SKM-1 treated with dmso at 0.1 percent for 144 hours (cell line): ENCODE measurements at regions not wholly inside any gene's neighbourhood (a gene's known extent, or its start where the extent isn't known, plus 50 kb on each side); places are given as distances from the start of the nearest gene placed in this dataset.
A peak's percentile ranks its signal among the peaks of the same experiment; 100 is the strongest.

Experiments
- DNase-seq: peaks from one replicate; lab custom pipeline; 2025; ENCODE audit not compliant: unreplicated experiment; lab: John Stamatoyannopoulos, UW

GRCh38 chr13:62084728-62085127 lies 669.1 kb upstream of the PCDH20 start:
- DNase-seq = no peak

- DNase-seq = no peak
Measured at GRCh38 chr13:62067821-62068220, 652.2 kb upstream of the PCDH20 start.

GRCh38 chr13:62065016-62065415 lies 649.4 kb upstream of the PCDH20 start:
- DNase-seq = no peak

DNA sequence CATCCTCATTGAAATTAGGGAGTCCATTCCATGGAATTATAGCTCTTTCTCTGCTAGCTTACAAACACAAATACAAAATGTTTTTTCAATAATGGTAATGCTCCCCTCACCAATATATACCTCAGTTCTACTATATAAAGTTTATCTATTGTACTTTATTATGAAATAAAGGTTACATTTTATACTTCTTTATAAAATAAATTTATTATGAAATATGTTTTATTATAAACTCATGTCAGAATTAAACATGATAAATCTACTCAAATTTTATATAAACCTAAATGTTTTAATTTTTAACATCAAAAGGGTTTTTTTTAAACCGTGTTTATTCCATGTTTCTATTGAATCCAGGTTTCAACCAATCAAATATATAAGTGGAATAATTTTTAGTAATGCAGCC lies 646.1 kb upstream of the PCDH20 start:
- no peak for DNase-seq

DNA sequence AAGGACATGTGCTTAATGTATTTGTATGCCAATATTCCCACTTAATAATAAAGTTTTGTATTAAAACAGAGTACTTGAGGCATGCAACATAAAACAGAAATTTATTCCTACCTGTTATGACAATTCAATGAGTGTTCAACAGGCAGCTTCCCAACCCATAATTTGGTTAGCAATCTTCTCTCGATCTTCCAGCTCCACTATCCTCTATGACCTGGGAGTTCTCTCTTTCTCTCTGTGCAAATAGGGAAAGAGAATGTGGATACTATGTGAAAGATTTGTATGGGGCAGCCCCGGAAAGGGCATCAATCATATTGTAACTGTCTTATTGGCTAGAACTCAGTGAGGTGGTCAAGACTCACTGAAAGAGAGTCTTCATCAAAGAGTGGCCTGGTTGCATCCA lies 644.9 kb upstream of the PCDH20 start:
- DNase-seq = no peak

- DNase-seq = no peak
Measured at GRCh38 chr13:62057286-62057685, 641.6 kb upstream of the PCDH20 start.

- DNase-seq = no peak
Measured at GRCh38 chr13:62049992-62050391, 634.3 kb upstream of the PCDH20 start.

DNA sequence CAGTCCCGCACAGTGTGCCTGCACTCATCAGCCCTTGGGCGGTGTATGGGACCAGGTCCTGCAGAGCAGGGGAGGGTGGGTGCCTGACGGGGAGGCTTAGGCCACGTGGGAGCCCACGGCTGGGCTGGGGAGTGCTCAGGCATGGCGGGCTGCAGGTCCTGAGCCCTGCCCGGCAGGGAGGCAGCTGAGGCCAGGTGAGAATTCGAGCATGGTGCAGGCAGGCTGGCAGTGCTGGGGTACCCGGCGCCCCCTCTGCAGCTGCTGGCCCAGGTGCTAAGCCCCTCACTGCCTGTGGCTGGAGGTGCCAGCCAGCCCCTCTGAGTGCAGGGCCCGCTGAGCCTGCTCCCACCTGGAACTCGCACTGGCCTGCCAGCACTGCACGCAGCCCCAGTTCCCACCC lies 630.9 kb upstream of the PCDH20 start:
- no peak for DNase-seq

- DNase-seq = no peak
Measured at GRCh38 chr13:62043600-62043999, 628.0 kb upstream of the PCDH20 start.

DNA sequence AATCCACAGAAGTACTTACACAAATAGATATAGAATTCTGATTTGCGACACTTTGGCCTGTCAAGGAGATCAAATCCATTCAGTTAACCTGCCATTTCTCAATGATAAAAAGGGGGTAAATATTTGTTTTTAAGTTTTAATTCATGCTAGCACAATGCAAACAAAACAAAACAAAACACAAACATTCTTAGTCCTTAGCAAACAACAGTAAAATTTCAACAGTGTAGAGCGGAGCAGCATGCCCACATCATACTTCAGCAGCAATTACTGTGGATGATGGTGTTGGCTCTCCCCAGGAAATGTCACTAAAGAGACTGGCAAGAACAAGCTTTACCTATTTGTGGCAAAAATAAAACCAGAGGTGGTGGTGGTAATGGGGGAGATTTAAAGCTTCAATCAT lies 625.2 kb upstream of the PCDH20 start:
- no peak for DNase-seq

DNA sequence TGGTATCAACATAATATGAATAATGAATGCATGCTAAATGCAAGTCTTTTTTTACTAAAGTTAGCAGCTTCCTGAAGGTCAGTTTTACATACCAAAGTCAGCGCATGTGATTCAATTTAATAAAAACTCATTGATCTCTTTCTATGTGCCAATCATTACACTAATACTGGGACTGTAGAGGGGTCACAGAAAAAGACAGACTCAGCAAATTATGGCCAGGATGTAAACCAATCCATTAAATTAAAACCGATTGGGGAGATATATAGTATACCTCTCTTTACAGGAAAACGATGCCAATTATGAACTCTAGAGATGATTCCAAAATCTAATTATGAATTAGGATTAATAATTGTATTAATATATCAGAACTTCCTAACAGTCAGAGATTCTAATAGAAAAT lies 624.4 kb upstream of the PCDH20 start:
- DNase-seq = no peak

GRCh38 chr13:62038214-62038613 lies 622.6 kb upstream of the PCDH20 start:
- peak; percentile 36 for DNase-seq

- DNase-seq = no peak
Measured at GRCh38 chr13:62035981-62036380, 620.3 kb upstream of the PCDH20 start.

DNA sequence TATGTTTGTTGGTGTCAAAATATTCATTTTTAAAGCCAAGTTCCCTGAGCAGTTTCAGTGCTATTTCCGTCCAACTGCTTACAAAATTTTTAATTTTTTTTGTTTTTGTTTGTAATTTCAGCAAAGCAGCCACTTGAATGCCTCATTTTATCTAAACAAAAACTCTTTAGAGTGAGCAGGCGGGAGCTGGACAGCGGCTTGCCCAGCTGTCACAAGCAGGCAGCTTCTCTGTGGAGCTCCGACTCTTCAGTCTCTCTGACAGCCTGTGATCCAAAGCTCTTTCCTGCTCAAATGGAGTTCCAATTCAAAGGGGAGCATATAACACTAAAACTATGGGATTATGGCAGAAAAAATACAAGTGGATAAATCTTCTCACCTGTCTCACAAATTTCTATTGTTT lies 618.3 kb upstream of the PCDH20 start:
- no peak for DNase-seq

DNA sequence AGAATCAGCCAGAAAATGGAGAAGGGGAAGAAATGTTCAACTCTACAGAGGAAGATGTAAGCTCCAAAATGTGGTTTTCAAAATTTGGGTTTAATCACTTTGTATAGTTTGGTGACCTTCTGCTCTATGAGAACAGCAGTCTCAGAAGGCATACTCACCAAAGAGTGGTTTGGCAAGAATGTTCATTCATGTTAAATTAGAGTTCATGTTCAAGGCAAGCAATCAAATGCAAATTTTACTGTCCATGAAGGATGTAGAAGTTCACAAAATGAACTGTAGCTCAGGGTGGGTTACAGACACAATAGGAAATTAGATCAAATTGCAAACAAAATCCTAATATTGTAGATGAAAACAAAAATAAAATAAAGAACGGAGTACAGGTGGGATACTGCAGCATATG lies 606.7 kb upstream of the PCDH20 start:
- DNase-seq = no peak

DNA sequence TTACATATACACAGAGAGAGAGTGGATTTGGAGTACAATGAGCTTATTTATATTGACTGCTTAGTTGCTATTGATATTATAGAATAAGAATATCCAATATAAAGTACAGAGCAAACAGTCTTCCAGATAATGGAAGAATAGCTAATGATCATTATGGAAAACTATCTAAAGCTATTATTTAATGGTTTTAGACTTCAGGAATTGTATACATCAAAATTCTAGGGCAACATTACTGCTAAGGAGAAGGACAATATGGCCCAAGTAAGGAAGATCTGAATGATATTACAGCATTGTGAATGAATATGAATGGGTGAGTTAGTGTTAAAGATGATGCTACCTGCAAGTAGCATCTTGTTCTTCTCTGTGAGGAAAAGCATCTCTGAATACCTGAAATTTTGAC lies 604.2 kb upstream of the PCDH20 start:
- DNase-seq = no peak

DNA sequence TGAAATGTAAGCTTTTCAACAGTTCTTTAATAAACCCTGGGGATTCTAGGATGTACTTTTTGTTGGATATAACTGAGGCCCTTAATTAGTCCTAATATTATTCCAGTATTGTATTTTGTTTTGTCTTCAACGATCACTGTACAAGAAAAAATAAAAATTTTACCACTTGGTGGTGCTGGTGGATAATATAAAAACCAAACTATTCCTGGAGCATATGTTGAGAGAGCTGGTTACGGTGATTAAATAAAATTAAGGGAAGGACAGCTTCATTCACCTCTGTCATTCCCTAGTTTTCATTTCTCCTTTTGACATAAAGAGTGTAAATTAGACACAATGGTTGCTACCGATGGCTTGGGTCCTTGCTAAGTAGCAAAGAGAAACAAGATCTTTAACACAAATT lies 598.6 kb upstream of the PCDH20 start:
- no peak for DNase-seq

DNA sequence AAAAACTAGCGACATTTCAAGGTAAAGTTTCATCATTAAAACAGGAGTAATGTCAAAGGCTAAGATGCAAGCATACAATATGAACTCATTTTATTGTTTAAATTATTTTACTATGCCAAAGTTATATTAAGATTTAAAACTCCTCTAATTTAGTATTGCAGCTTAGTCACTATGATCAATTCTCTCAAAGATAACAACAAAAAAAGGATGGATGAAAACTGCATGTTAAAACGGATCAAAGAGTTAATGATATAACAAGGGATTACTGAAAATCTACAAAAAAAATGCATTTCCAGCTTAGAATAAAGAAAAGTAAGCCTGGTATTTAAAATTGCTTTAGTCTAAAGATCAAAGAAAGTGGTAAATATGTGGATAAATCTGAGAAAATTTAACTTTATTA lies 587.8 kb upstream of the PCDH20 start:
- DNase-seq = no peak

GRCh38 chr13:61994174-61994573 lies 578.5 kb upstream of the PCDH20 start:
- DNase-seq = no peak

DNA sequence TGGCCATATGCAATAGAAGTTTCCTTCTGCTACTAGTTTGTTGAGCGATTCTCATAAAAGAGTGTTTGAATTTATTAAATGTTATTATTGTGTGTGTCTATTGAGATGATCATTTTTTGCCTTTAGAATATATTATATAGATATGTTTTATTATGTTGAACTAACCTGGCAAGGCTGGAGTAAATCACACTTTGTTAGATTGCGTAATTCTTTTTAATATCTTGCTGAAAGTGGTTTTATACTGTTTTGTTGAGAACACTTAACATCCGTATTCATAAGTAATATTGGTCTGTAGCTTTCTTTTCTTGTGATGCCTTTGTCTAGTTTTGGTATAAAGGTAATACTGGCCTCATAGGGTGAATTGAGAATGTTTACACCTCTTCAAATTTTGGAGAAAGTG lies 574.3 kb upstream of the PCDH20 start:
- DNase-seq = no peak

DNA sequence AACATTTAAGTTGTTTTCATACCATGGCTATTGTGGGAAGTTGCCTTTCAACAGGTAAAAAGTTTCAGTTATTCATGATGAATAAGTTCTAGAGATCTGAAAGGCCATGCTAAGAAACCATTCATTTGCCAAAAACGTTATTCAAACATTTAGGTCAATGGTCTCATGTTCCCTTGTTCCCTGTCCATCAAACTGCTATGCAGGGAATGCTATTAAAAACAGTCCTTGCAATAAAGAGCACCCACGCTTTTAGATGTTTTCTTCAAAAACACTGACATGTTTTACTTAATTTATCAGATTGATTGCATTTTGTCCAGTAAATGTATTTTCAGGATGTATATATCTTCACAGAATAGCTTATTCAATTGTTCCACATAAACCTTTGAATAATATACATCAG lies 573.2 kb upstream of the PCDH20 start:
- DNase-seq = no peak

- no peak for DNase-seq
Measured at GRCh38 chr13:61975001-61975400, 559.4 kb upstream of the PCDH20 start.

GRCh38 chr13:61965756-61966155 lies 550.1 kb upstream of the PCDH20 start:
- no peak for DNase-seq

DNA sequence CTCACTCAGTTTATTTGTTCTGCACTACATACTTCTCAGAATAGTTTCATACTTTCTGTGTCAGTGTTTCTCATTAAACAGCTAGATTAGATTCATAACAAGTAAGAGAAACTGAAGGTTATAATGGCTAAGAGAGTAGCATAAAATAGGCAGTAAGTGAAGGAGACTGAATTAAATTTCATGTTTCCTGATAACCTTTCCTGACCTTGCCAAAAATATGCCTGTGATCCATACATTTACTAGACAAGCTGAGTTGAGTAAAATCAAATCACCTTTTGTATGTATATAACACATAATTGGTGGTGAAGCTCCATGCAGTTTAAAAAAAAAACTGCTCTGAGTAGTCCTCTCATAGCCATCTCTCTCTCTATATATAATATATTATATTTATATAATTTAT lies 545.3 kb upstream of the PCDH20 start:
- DNase-seq = no peak
